Epithelial cell of esophagus (primary cell): ENCODE measurements at regions not wholly inside any gene's neighbourhood (a gene's known extent, or its start where the extent isn't known, plus 50 kb on each side); places are given as distances from the start of the nearest gene placed in this dataset.

Experiments used
- DNase-seq: peaks from one replicate; pipeline ENCODE4 v3.0.0; 2010; ENCODE audit warnings: low read depth
- H3K4me3 ChIP-seq: 2 replicates; pipeline ENCODE4 v1.5.1; 2011; ENCODE audit warnings: mild to moderate bottlenecking, low read length, control low read depth
- CTCF ChIP-seq: IDR thresholded peaks from 2 replicates; pipeline ENCODE4 v1.5.1; 2011; ENCODE audit warnings: low read depth, mild to moderate bottlenecking, low read length, control low read depth, inconsistent platforms; ENCODE audit not compliant: insufficient read depth; ENCODE audit errors: missing control alignments

- no peak for DNase-seq
Observed at GRCh38 chr18:65363911-65364632, 386.7 kb upstream of the CDH7 start.

GRCh38 chr18:65363011-65363410, 387.8 kb upstream of the CDH7 start:
- no peak for TF ChIP-seq CTCF
- no peak overlapping the region for H3K4me3 ChIP-seq
- DNase-seq: no peak

More at GRCh38 chr18:65363911-65364632, 386.7 kb upstream of the CDH7 start:
- TF ChIP-seq CTCF: no peak
- H3K4me3 ChIP-seq: no peak overlapping the region

- no peak for DNase-seq
- TF ChIP-seq CTCF: no peak
- H3K4me3 ChIP-seq: no peak overlapping the region
Observed at GRCh38 chr18:65359479-65359878, 391.3 kb upstream of the CDH7 start.

- H3K4me3 ChIP-seq: no peak overlapping the region
- no peak for DNase-seq
- no peak for TF ChIP-seq CTCF
Observed at GRCh38 chr18:65358306-65358705, 392.5 kb upstream of the CDH7 start.

- H3K4me3 ChIP-seq: no peak overlapping the region
- DNase-seq: no peak
- TF ChIP-seq CTCF: no peak
Observed at GRCh38 chr18:65352186-65352585, 398.6 kb upstream of the CDH7 start.

GRCh38 chr18:65349635-65350034, 401.2 kb upstream of the CDH7 start:
- no peak for TF ChIP-seq CTCF
- no peak for DNase-seq
- no peak overlapping the region for H3K4me3 ChIP-seq

- no peak for TF ChIP-seq CTCF
- H3K4me3 ChIP-seq: no peak overlapping the region
- DNase-seq: no peak
Observed at GRCh38 chr18:65347446-65347845, 403.4 kb upstream of the CDH7 start.
